ENCODE measurements at regions not wholly inside any gene's neighbourhood (a gene's known extent, or its start where the extent isn't known, plus 50 kb on each side); places are given as distances from the start of the nearest gene placed in this dataset.

DNA sequence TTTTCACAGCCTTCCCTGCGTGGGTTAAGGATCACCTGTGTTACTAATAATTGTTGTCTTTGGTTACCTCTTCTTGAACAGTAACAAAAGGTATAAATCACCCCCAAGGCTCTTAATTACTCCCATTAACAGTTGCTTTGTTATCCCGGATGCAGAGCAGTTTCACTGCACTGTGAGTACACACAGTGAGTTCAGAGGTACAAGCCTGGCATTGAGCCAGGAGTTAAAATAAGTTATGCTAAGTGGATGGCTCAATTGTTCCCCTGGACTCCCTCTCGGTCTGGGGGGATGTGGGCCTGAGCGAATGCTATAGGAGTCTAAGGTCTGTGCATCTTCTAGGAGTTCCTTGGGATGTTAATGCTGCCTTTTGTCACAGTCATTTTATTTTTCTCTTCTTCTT lies 258.3 kb downstream of the ATG4C start:
- no peak for DNase-seq (ENCODE audit: low read depth in 2 of 2)
- H3K4me3 ChIP-seq (replicated peaks in 1 of 2; ENCODE audit: low read depth in 2 of 2, low read length in 2 of 2) = no peak overlapping the region
- TF ChIP-seq, protein P1, sequence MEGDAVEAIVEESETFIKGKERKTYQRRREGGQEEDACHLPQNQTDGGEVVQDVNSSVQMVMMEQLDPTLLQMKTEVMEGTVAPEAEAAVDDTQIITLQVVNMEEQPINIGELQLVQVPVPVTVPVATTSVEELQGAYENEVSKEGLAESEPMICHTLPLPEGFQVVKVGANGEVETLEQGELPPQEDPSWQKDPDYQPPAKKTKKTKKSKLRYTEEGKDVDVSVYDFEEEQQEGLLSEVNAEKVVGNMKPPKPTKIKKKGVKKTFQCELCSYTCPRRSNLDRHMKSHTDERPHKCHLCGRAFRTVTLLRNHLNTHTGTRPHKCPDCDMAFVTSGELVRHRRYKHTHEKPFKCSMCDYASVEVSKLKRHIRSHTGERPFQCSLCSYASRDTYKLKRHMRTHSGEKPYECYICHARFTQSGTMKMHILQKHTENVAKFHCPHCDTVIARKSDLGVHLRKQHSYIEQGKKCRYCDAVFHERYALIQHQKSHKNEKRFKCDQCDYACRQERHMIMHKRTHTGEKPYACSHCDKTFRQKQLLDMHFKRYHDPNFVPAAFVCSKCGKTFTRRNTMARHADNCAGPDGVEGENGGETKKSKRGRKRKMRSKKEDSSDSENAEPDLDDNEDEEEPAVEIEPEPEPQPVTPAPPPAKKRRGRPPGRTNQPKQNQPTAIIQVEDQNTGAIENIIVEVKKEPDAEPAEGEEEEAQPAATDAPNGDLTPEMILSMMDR (IDR thresholded peaks at IDR 0.05; ENCODE audit: low read depth, low read length) = no peak

DNA sequence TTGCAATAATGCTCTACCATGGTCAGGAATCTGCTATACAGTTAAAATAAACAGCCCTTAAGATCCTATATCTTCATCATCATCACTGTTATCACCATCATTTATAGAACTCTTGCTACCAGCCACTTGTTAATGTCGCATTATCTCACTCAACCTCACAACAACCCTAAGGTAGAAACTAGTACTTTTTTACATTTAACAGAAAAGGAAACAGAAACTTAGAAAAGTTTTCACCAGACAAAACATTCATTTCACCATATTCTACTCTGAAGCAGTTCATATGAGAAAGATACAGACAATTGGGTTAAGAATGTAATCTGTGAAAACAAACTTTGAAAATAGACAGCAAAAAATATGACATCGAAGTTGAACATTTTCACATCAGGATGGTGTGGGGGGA lies 262.6 kb downstream of the ATG4C start:
- DNase-seq (ENCODE audit: low read depth in 2 of 2) = no peak
- H3K4me3 ChIP-seq (replicated peaks in 1 of 2; ENCODE audit: low read depth in 2 of 2, low read length in 2 of 2) = no peak overlapping the region
- TF ChIP-seq, protein P1 (IDR thresholded peaks at IDR 0.05; ENCODE audit: low read depth, low read length) = no peak

DNA sequence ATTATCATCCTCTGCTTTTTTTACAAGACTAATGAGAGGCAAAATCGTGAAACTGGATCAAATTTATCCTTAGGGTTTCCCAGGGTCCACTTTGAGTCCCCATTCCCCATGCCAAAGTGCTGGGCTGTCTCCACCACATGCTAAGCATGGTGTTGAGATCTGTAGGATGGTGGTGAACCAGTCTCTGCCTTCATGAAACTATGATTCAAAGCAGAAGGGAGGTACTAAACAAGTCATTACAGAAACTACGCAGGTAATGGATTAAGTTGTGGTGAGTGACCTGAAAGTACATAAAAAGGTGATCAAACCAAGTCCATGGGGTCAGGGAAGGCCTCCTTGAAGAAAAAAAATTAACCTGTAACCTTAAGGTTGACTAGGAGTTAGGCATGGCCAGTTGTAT lies 265.2 kb downstream of the ATG4C start:
- TF ChIP-seq, protein P1 (IDR thresholded peaks at IDR 0.05; ENCODE audit: low read depth, low read length) = no peak
- DNase-seq (ENCODE audit: low read depth in 2 of 2) = no peak
- no peak overlapping the region for H3K4me3 ChIP-seq (replicated peaks in 1 of 2; ENCODE audit: low read depth in 2 of 2, low read length in 2 of 2)

DNA sequence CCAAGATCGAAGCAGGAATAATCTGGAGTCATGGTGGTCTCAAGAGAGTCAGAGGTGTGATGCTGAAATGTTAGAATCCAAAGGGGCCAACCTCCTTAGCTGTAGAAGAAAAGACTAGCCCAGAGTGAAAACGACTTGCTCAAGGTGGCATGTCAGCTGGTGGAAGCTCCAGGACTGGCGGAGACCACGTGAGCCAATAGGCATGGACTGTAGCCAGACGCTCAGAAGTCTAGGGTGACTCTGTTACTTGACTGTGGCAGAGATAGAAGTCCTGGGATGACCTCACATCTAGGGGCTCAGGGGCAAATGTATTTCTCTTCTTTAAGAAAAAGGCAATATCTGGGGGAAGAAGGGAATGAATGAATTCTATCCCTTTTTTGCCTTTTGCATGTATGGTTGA lies 267.4 kb downstream of the ATG4C start:
- TF ChIP-seq, protein P1 (IDR thresholded peaks at IDR 0.05; ENCODE audit: low read depth, low read length) = no peak
- no peak overlapping the region for H3K4me3 ChIP-seq (replicated peaks in 1 of 2; ENCODE audit: low read depth in 2 of 2, low read length in 2 of 2)
- no peak for DNase-seq (ENCODE audit: low read depth in 2 of 2)

DNA sequence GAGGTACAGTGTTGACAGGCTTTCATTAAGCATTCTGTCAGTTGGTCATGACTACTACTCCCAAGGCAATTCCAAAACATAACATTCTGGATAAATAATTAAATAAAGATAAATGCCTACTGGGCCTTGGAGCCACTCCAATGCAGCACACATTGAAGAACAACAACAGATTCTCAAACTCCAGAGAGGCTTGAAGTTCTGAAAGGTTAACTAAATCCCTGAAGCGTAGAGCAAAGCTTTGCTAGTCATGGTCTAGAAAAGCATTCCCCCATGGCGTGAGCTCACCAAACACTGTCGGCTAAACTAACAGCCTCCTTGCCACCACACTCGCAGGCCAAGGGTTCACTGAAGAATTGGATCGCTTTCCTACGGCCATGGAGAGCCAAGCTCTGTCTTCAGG lies 268.0 kb downstream of the ATG4C start:
- no peak for DNase-seq (ENCODE audit: low read depth in 2 of 2)
- no peak overlapping the region for H3K4me3 ChIP-seq (replicated peaks in 1 of 2; ENCODE audit: low read depth in 2 of 2, low read length in 2 of 2)
- TF ChIP-seq, protein P1 (IDR thresholded peaks at IDR 0.05; ENCODE audit: low read depth, low read length) = no peak

DNA sequence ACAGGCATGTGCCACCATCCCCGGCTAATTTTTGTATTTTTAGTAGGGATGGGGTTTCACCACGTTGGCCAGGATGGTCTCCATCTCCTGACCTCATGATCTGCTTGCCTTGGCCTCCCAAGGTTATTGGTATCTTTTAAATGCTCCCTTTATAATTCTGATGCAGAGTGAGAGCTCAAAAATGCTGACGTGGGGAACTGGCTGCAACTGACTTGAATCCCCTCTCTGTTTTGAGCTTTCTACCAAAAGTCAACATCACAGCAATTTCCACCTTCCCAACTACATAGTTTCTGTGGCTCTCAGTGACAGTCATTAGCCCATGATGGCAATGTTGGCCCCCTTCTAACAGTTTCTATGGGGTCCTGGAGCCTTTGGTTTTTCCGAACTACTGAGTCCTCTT lies 268.2 kb upstream of the FOXD3 start:
- TF ChIP-seq, protein P1 (IDR thresholded peaks at IDR 0.05; ENCODE audit: low read depth, low read length) = no peak
- H3K4me3 ChIP-seq (replicated peaks in 1 of 2; ENCODE audit: low read depth in 2 of 2, low read length in 2 of 2) = no peak overlapping the region
- DNase-seq (ENCODE audit: low read depth in 2 of 2) = no peak

DNA sequence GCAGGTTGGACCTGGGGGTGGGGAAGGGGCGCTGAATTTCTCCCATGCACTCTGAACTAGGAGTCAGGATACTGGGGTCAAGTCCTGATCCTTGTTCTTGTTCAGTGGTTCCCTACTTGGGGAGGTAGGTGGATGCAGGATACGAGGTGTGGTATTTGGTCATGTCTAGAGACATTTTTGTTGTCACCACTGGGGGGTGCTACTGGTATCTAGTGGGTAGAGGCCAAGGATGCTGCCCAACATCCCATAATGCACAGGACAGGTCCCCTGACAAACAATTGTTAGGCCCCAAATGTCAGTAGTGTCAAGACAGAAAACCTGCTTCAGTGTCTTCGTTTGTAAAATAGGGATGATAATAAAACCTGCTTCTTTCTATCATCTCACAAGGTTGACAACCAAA lies 259.0 kb upstream of the FOXD3 start:
- TF ChIP-seq, protein P1 (IDR thresholded peaks at IDR 0.05; ENCODE audit: low read depth, low read length) = no peak

More for the DNA sequence above, 259.0 kb upstream of the FOXD3 start:
- H3K4me3 ChIP-seq (replicated peaks in 1 of 2; ENCODE audit: low read depth in 2 of 2, low read length in 2 of 2) = no peak overlapping the region
- no peak for DNase-seq (ENCODE audit: low read depth in 2 of 2)

Measured in cardiac fibroblast (primary cell).